H9 (cell line): ENCODE measurements at regions not wholly inside any gene's neighbourhood (a gene's known extent, or its start where the extent isn't known, plus 50 kb on each side); places are given as distances from the start of the nearest gene placed in this dataset.

Experiments used
- DNase-seq: peaks from one replicate; pipeline ENCODE4 v3.0.0-alpha.2; 2017
- H2AFZ ChIP-seq: one replicate; pipeline ENCODE4 v1.6.1; 2013; ENCODE audit warnings: mild to moderate bottlenecking, low read length, control low read depth, moderate library complexity
- H2AK5ac ChIP-seq: 2 replicates; pipeline ENCODE4 v1.6.1; 2013; ENCODE audit warnings: low read length, control low read depth, mixed read lengths; ENCODE audit not compliant: insufficient read length
- H2BK120ac ChIP-seq: one replicate; pipeline ENCODE4 v1.6.1; 2013; ENCODE audit warnings: low read depth, mild to moderate bottlenecking, low read length, control low read depth, inconsistent platforms; ENCODE audit not compliant: poor library complexity, severe bottlenecking
- H2BK12ac ChIP-seq: 2 replicates; pipeline ENCODE4 v1.6.1; 2013; ENCODE audit warnings: low read length, control low read depth, mixed read lengths, low read depth; ENCODE audit not compliant: insufficient read length
- H2BK15ac ChIP-seq: 2 replicates; pipeline ENCODE4 v1.6.1; 2013; ENCODE audit warnings: low read depth, low read length, control low read depth
- H2BK20ac ChIP-seq: one replicate; pipeline ENCODE4 v1.6.1; 2013; ENCODE audit warnings: low read depth, mild to moderate bottlenecking, low read length, control low read depth, inconsistent platforms; ENCODE audit not compliant: poor library complexity, severe bottlenecking
- H2BK5ac ChIP-seq: 2 replicates; pipeline ENCODE4 v1.6.1; 2013; ENCODE audit warnings: low read length, control low read depth, mixed read lengths; ENCODE audit not compliant: insufficient read length
- H3K14ac ChIP-seq: 2 replicates; pipeline ENCODE4 v1.6.1; 2013; ENCODE audit warnings: low read length, control low read depth; ENCODE audit not compliant: insufficient read depth
- H3K18ac ChIP-seq: 2 replicates; pipeline ENCODE4 v1.6.1; 2013; ENCODE audit warnings: low read depth, mild to moderate bottlenecking, mixed read lengths, low read length, control low read depth; ENCODE audit not compliant: insufficient read length
- H3K23ac ChIP-seq: 2 replicates; pipeline ENCODE4 v1.6.1; 2013; ENCODE audit warnings: low read length, control low read depth, mixed read lengths, low read depth; ENCODE audit not compliant: insufficient read length
- H3K23me2 ChIP-seq: 2 replicates; pipeline ENCODE4 v1.6.1; 2013; ENCODE audit warnings: low read depth, mild to moderate bottlenecking, mixed read lengths, low read length, control low read depth; ENCODE audit not compliant: insufficient read length, poor library complexity, severe bottlenecking
- H3K27ac ChIP-seq: 2 replicates; pipeline ENCODE4 v1.5.1; 2013; ENCODE audit warnings: low read length, control low read depth, mixed read lengths, low read depth; ENCODE audit not compliant: insufficient read length
- H3K27me3 ChIP-seq: 2 replicates; pipeline ENCODE4 v1.6.1; 2013; ENCODE audit warnings: low read length, control low read depth, inconsistent platforms; ENCODE audit not compliant: insufficient read depth
- H3K4ac ChIP-seq: 2 replicates; pipeline ENCODE4 v1.6.1; 2013; ENCODE audit warnings: low read depth, mild to moderate bottlenecking, control low read depth, inconsistent platforms, low read length, moderate library complexity
- H3K4me1 ChIP-seq: 2 replicates; pipeline ENCODE4 v1.6.1; 2013; ENCODE audit warnings: low read length, control low read depth, inconsistent platforms; ENCODE audit not compliant: insufficient read depth
- H3K4me2 ChIP-seq: 2 replicates; pipeline ENCODE4 v1.6.1; 2013; ENCODE audit warnings: low read length, control low read depth, mixed read lengths; ENCODE audit not compliant: insufficient read length, insufficient read depth
- H3K56ac ChIP-seq: 2 replicates; pipeline ENCODE4 v1.6.1; 2013; ENCODE audit warnings: low read depth, mild to moderate bottlenecking, mixed read lengths, low read length, control low read depth; ENCODE audit not compliant: insufficient read length
- H3K79me1 ChIP-seq: 2 replicates; pipeline ENCODE4 v1.6.1; 2013; ENCODE audit warnings: low read depth, mild to moderate bottlenecking, moderate library complexity, low read length, control low read depth, inconsistent platforms; ENCODE audit not compliant: insufficient read depth, poor library complexity, severe bottlenecking
- H3K79me2 ChIP-seq: 2 replicates; pipeline ENCODE4 v1.6.1; 2013; ENCODE audit warnings: low read length, control low read depth, inconsistent platforms; ENCODE audit not compliant: insufficient read depth
- H3K9ac ChIP-seq: 2 replicates; pipeline ENCODE4 v1.6.1; 2013; ENCODE audit warnings: low read length, control low read depth, mixed read lengths; ENCODE audit not compliant: insufficient read length; ENCODE audit errors: extremely low read depth
- H3K9me3 ChIP-seq: one replicate; pipeline ENCODE4 v1.6.1; 2013; ENCODE audit warnings: low read depth, low read length, inconsistent platforms; ENCODE audit not compliant: control insufficient read depth
- H3T11ph ChIP-seq: one replicate; pipeline ENCODE4 v1.6.1; 2013; ENCODE audit warnings: mild to moderate bottlenecking, low read length, control low read depth, inconsistent platforms
- H4K20me1 ChIP-seq: one replicate; pipeline ENCODE4 v1.6.1; 2013; ENCODE audit not compliant: control insufficient read depth, insufficient read length, insufficient read depth
- H4K5ac ChIP-seq: 2 replicates; pipeline ENCODE4 v1.6.1; 2013; ENCODE audit warnings: low read depth, mild to moderate bottlenecking, mixed read lengths, low read length, control low read depth; ENCODE audit not compliant: insufficient read length
- H4K8ac ChIP-seq: replicated peaks from 2 replicates; pipeline ENCODE4 v1.6.1; 2013; ENCODE audit warnings: low read length, control low read depth, mixed read lengths, low read depth; ENCODE audit not compliant: insufficient read length
- H4K91ac ChIP-seq: 2 replicates; pipeline ENCODE4 v1.6.1; 2013; ENCODE audit warnings: low read depth, mild to moderate bottlenecking, moderate library complexity, mixed read lengths, low read length, control low read depth; ENCODE audit not compliant: insufficient read length
- H3K27ac Mint-ChIP-seq, 3 experiments: 2 replicates in 2 of 3; 3 replicates in 1 of 3; pipeline ENCODE4 v1.8.0; 2020 to 2021; ENCODE audit warnings: mixed read lengths in 3 of 3, mild to moderate bottlenecking in 1 of 3, moderate library complexity in 1 of 3
- H3K27me3 Mint-ChIP-seq: 2 replicates; pipeline ENCODE4 v1.8.0; 2021; ENCODE audit warnings: low read depth, mild to moderate bottlenecking, moderate library complexity, mixed read lengths
- H3K36me3 Mint-ChIP-seq, 3 experiments: 2 replicates in 2 of 3; 3 replicates in 1 of 3; pipeline ENCODE4 v1.8.0; 2020 to 2021; ENCODE audit warnings: low read depth in 3 of 3, mixed read lengths in 3 of 3; ENCODE audit not compliant: insufficient read depth in 1 of 3
- H3K4me1 Mint-ChIP-seq, 2 experiments: 2 replicates each; pipeline ENCODE4 v1.8.0; 2020; ENCODE audit warnings: mixed read lengths in 2 of 2
- H3K4me3 Mint-ChIP-seq, 2 experiments: 2 replicates in 1 of 2; 3 replicates in 1 of 2; pipeline ENCODE4 v1.8.0; 2020 to 2021; ENCODE audit warnings: mild to moderate bottlenecking in 2 of 2, mixed read lengths in 2 of 2, moderate library complexity in 1 of 2
- H3K9me3 Mint-ChIP-seq, 2 experiments: 2 replicates in 1 of 2; 3 replicates in 1 of 2; pipeline ENCODE4 v1.8.0; 2020; ENCODE audit warnings: mild to moderate bottlenecking in 2 of 2, mixed read lengths in 2 of 2, moderate library complexity in 1 of 2
- CTCF ChIP-seq: fragments of 200-600 bp; sonication (generic); conservative IDR thresholded peaks from 3 replicates; pipeline ENCODE4 v1.8.0; 2021; ENCODE audit warnings: antibody characterized with exemption, mild to moderate bottlenecking
- WGBS: extraction: QIAGEN DNeasy Blood & Tissue Kit; methylation state at CpG from one replicate; pipeline ENCODE4 v1.1.7; 2013; ENCODE audit warnings: missing lambda C conversion rate, low lambda C conversion rate, mixed read lengths; ENCODE audit not compliant: insufficient read length; ENCODE audit errors: extremely low coverage; 5-methylcytosine and 5-hydroxymethylcytosine counted together

GRCh38 chr15:62782896-62783295 is 259.7 kb upstream of the TPM1 start:
- no peaks in the 10 kb centered on the region for H3K79me1 ChIP-seq
- no peak overlapping the region for H3T11ph ChIP-seq
- no peak for DNase-seq
- H3K9ac ChIP-seq, result no peak overlapping the region
- no peaks in the 10 kb centered on the region for H4K20me1 ChIP-seq
- H3K27ac Mint-ChIP-seq, result no peak overlapping the region; a peak in 2 of 7 replicates
- H3K4me2 ChIP-seq, result no peak overlapping the region
- no peak overlapping the region for H3K27ac ChIP-seq
- H3K4ac ChIP-seq, result no peak overlapping the region
- no peak overlapping the region for H4K5ac ChIP-seq
- H3K18ac ChIP-seq, result no peak overlapping the region
- no peak overlapping the region for H2BK15ac ChIP-seq
- no peak overlapping the region for H4K91ac ChIP-seq
- H3K4me1 Mint-ChIP-seq, result peaks cover 15 to 23% of the 10 kb centered on the region in 2 experiments
- H4K8ac ChIP-seq, result no peak overlapping the region
- H3K23me2 ChIP-seq, result no peaks in the 10 kb centered on the region
- H2BK12ac ChIP-seq, result no peak overlapping the region
- no peaks in the 10 kb centered on the region for H3K4me1 ChIP-seq
- no peaks in the 10 kb centered on the region; a peak in 1 of 7 replicates for H3K36me3 Mint-ChIP-seq
- H3K27me3 Mint-ChIP-seq, result no peaks in the 10 kb centered on the region
- H3K9me3 ChIP-seq, result no peaks in the 10 kb centered on the region
- H3K4me3 Mint-ChIP-seq, result no peak overlapping the region
- no CpG with 5 or more reads among the region's 1 CpG for WGBS
- H3K79me2 ChIP-seq, result no peaks in the 10 kb centered on the region
- H3K14ac ChIP-seq, result no peak overlapping the region
- H3K56ac ChIP-seq, result no peak overlapping the region
- H2BK120ac ChIP-seq, result no peak overlapping the region
- no peak overlapping the region for H2AK5ac ChIP-seq
- no peak overlapping the region for H3K23ac ChIP-seq
- H3K27me3 ChIP-seq, result no peaks in the 10 kb centered on the region
- H2BK5ac ChIP-seq, result no peak overlapping the region
- no peak for TF ChIP-seq CTCF
- no peak overlapping the region for H2AFZ ChIP-seq
- no peaks in the 10 kb centered on the region for H3K9me3 Mint-ChIP-seq
- no peak overlapping the region for H2BK20ac ChIP-seq
